Colonic mucosa (tissue), 4 donors: ENCODE measurements at regions not wholly inside any gene's neighbourhood (a gene's known extent, or its start where the extent isn't known, plus 50 kb on each side); places are given as distances from the start of the nearest gene placed in this dataset.

Experiments
- DNase-seq: peaks from one replicate; pipeline ENCODE4 v3.0.0-alpha.2; 2020
- H3K27ac ChIP-seq: fragments of 200-600 bp; one replicate; pipeline ENCODE4 v1.8.0; 2021
- H3K27me3 ChIP-seq: fragments of 200-600 bp; one replicate; pipeline ENCODE4 v1.8.0; 2021
- H3K36me3 ChIP-seq: fragments of 200-600 bp; one replicate; pipeline ENCODE4 v1.8.0; 2021
- H3K4me1 ChIP-seq: fragments of 200-600 bp; one replicate; pipeline ENCODE4 v1.8.0; 2021; ENCODE audit warnings: mild to moderate bottlenecking
- H3K4me3 ChIP-seq: fragments of 200-600 bp; one replicate; pipeline ENCODE4 v1.8.0; 2021
- H3K9ac ChIP-seq, 2 donors: one replicate each; pipeline ENCODE4 v1.7.0; 2013; ENCODE audit warnings: control low read depth in 2 of 2, low read depth in 2 of 2, low read length in 2 of 2
- H3K9me3 ChIP-seq: fragments of 200-600 bp; one replicate; pipeline ENCODE4 v1.8.0; 2021
- intact Hi-C: fragments of 100-400 bp; cut with DNase I; formaldehyde crosslinking; loops from one replicate; pipeline ENCODE4 v1.14.1; 2022
- TF ChIP-seq, protein P1 (sequence below): fragments of 200-600 bp; IDR thresholded peaks from one replicate; pipeline ENCODE4 v1.8.0; 2022; ENCODE audit warnings: antibody characterized with exemption, mild to moderate bottlenecking
- donor health status: healthy.
- donor health status: DM: no; HTN: no; CAD: no.
- donor health status: DM: no; HTN: no; CAD: no.

DNA sequence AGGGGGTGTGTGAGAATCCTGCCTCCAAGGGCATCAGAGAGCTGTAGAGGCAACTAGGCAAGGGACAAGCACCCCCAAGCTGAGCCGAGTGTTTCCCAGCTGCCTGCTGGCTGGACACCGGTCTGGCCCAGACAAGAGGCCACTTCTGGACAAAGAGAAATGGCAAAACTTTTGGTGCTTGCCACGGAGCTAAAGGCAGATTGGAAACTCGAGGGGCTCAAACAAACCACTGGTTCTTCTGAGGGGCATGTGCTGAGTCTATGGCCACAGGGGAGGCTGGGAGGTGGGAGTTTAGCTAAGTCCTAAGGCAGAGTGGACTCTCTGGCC, 66.5 kb upstream of the INPP5A start:
- H3K36me3 ChIP-seq = no peaks in the 10 kb centered on the region
- H3K27ac ChIP-seq = no peak overlapping the region
- peaks cover 5% of the 10 kb centered on the region for H3K4me1 ChIP-seq
- TF ChIP-seq, protein P1, sequence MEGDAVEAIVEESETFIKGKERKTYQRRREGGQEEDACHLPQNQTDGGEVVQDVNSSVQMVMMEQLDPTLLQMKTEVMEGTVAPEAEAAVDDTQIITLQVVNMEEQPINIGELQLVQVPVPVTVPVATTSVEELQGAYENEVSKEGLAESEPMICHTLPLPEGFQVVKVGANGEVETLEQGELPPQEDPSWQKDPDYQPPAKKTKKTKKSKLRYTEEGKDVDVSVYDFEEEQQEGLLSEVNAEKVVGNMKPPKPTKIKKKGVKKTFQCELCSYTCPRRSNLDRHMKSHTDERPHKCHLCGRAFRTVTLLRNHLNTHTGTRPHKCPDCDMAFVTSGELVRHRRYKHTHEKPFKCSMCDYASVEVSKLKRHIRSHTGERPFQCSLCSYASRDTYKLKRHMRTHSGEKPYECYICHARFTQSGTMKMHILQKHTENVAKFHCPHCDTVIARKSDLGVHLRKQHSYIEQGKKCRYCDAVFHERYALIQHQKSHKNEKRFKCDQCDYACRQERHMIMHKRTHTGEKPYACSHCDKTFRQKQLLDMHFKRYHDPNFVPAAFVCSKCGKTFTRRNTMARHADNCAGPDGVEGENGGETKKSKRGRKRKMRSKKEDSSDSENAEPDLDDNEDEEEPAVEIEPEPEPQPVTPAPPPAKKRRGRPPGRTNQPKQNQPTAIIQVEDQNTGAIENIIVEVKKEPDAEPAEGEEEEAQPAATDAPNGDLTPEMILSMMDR = no peak
- intact Hi-C loops = no loop called here
- H3K9me3 ChIP-seq = no peaks in the 10 kb centered on the region
- no peak overlapping the region for H3K9ac ChIP-seq
- H3K27me3 ChIP-seq = no peaks in the 10 kb centered on the region
- H3K4me3 ChIP-seq = no peak overlapping the region
- DNase-seq = no peak

- no peak overlapping the region for H3K27ac ChIP-seq
- no peaks in the 10 kb centered on the region for H3K36me3 ChIP-seq
- no peak for DNase-seq
- no peaks in the 10 kb centered on the region for H3K9me3 ChIP-seq
- H3K4me3 ChIP-seq = no peak overlapping the region
- peaks cover 5% of the 10 kb centered on the region for H3K4me1 ChIP-seq
- no peaks in the 10 kb centered on the region for H3K27me3 ChIP-seq
- TF ChIP-seq, protein P1 = no peak
- no peak overlapping the region for H3K9ac ChIP-seq
- intact Hi-C loops = no loop called here
Observed at GRCh38 chr10:132471484-132471883, 66.1 kb upstream of the INPP5A start.

GRCh38 chr10:132475086-132475485, 62.5 kb upstream of the INPP5A start:
- no peaks in the 10 kb centered on the region for H3K27me3 ChIP-seq
- no peak overlapping the region for H3K27ac ChIP-seq
- H3K36me3 ChIP-seq = no peaks in the 10 kb centered on the region
- DNase-seq = no peak
- H3K4me1 ChIP-seq = no peaks in the 10 kb centered on the region
- TF ChIP-seq, protein P1 = no peak
- H3K4me3 ChIP-seq = no peak overlapping the region
- intact Hi-C loops = no loop called here
- no peaks in the 10 kb centered on the region for H3K9me3 ChIP-seq
- H3K9ac ChIP-seq = no peak overlapping the region

- intact Hi-C loops = no loop called here
- H3K4me1 ChIP-seq = no peaks in the 10 kb centered on the region
- no peak overlapping the region for H3K4me3 ChIP-seq
- no peak for DNase-seq
- H3K27me3 ChIP-seq = no peaks in the 10 kb centered on the region
- H3K9ac ChIP-seq = no peak overlapping the region
- TF ChIP-seq, protein P1 = no peak
- H3K36me3 ChIP-seq = no peaks in the 10 kb centered on the region
- H3K27ac ChIP-seq = no peak overlapping the region
- H3K9me3 ChIP-seq = no peaks in the 10 kb centered on the region
Observed at GRCh38 chr10:132476146-132477065, 61.2 kb upstream of the INPP5A start.

DNA sequence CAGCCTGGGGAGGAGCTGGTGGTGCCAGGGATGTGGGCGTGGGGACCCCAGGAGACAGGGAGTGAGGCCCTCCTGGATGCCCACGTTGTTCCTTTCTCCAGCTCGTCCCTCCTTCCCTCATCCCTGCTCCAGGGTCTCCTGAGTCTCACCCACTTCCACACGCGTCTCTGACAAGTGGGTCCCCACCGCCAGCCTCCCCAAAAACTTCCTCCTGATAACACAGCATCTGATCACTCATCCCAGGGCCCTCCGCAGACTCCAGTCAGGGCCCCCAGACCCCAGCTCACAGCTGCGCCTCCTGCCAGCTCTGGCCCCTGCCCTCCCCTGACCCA, 60.6 kb upstream of the INPP5A start:
- no peaks in the 10 kb centered on the region for H3K9me3 ChIP-seq
- H3K9ac ChIP-seq = no peak overlapping the region
- TF ChIP-seq, protein P1 = no peak
- H3K36me3 ChIP-seq = no peaks in the 10 kb centered on the region
- no peaks in the 10 kb centered on the region for H3K27me3 ChIP-seq
- H3K27ac ChIP-seq = no peak overlapping the region
- no peak overlapping the region for H3K4me3 ChIP-seq
- intact Hi-C loops = no loop called here
- H3K4me1 ChIP-seq = no peaks in the 10 kb centered on the region
- DNase-seq = no peak
